Bronchial epithelial cell (primary cell): ENCODE measurements at regions not wholly inside any gene's neighbourhood (a gene's known extent, or its start where the extent isn't known, plus 50 kb on each side); places are given as distances from the start of the nearest gene placed in this dataset.
A peak's percentile ranks its signal among the peaks of the same experiment; 100 is the strongest.

Experiments
- DNase-seq: peaks from one replicate; pipeline ENCODE4 v3.0.0-alpha.2; 2010; ENCODE audit warnings: low read depth
- FAIRE-seq: peaks from 2 replicates; lab custom pipeline; 2011; peaks lifted over from hg19 to GRCh38; lab: Jason Lieb, UNC
- H3K27me3 ChIP-seq: 2 replicates; pipeline ENCODE4 v1.5.1; 2011; ENCODE audit warnings: low read length; ENCODE audit not compliant: control insufficient read depth, insufficient read depth
- H3K36me3 ChIP-seq: 2 replicates; pipeline ENCODE4 v1.5.1; 2011; ENCODE audit warnings: low read length; ENCODE audit not compliant: control insufficient read depth, insufficient read depth
- H3K4me3 ChIP-seq: 2 replicates; pipeline ENCODE4 v1.5.1; 2011; ENCODE audit warnings: mild to moderate bottlenecking, low read depth, low read length, control low read depth
- CTCF ChIP-seq: IDR thresholded peaks from 2 replicates; pipeline ENCODE4 v1.5.1; 2011; ENCODE audit warnings: mild to moderate bottlenecking, moderate library complexity, low read length, control low read depth, inconsistent platforms; ENCODE audit not compliant: insufficient read depth, severe bottlenecking

- H3K36me3 ChIP-seq: no peaks in the 10 kb centered on the region
- no peaks in the 10 kb centered on the region for H3K27me3 ChIP-seq
- no peak for DNase-seq
- no peak for FAIRE-seq
- H3K4me3 ChIP-seq: no peak overlapping the region
- TF ChIP-seq CTCF: no peak
Measured at GRCh38 chr2:11006191-11006590, 94.5 kb downstream of the KCNF1 start.

- TF ChIP-seq CTCF: no peak
- FAIRE-seq: peak; percentile 13
- no peaks in the 10 kb centered on the region for H3K27me3 ChIP-seq
- H3K4me3 ChIP-seq: no peak overlapping the region
- H3K36me3 ChIP-seq: no peaks in the 10 kb centered on the region
- no peak for DNase-seq
Measured at GRCh38 chr2:11007331-11008264, 95.9 kb downstream of the KCNF1 start.

- FAIRE-seq: no peak
- Histone ChIP-seq H3K4me3 (no peak overlapping the region), H3K27me3 (peaks cover 2% of the 10 kb centered on the region), H3K36me3 (no peaks in the 10 kb centered on the region)
- no peak for TF ChIP-seq CTCF
- no peak for DNase-seq
Measured at GRCh38 chr2:11008773-11009172, 97.0 kb downstream of the KCNF1 start.

GRCh38 chr2:11009176-11009575 lies 97.4 kb downstream of the KCNF1 start:
- Histone ChIP-seq H3K36me3 (no peaks in the 10 kb centered on the region), H3K27me3 (peaks cover 2% of the 10 kb centered on the region), H3K4me3 (no peak overlapping the region)
- FAIRE-seq (no peak), DNase-seq (no peak)
- TF ChIP-seq CTCF: no peak

- TF ChIP-seq CTCF: no peak
- H3K36me3 ChIP-seq: no peaks in the 10 kb centered on the region
- H3K4me3 ChIP-seq: no peak overlapping the region
- H3K27me3 ChIP-seq: peaks cover 2% of the 10 kb centered on the region
- FAIRE-seq (no peak), DNase-seq (no peak)
Measured at GRCh38 chr2:11009891-11010290, 98.2 kb downstream of the KCNF1 start.

GRCh38 chr2:11011359-11011758 lies 99.6 kb downstream of the KCNF1 start:
- peaks cover 2% of the 10 kb centered on the region for H3K27me3 ChIP-seq
- DNase-seq (no peak), FAIRE-seq (no peak)
- TF ChIP-seq CTCF: no peak
- H3K36me3 ChIP-seq: no peaks in the 10 kb centered on the region
- no peak overlapping the region for H3K4me3 ChIP-seq
